DOHH2 (cell line): ENCODE measurements at regions not wholly inside any gene's neighbourhood (a gene's known extent, or its start where the extent isn't known, plus 50 kb on each side); places are given as distances from the start of the nearest gene placed in this dataset.
"Not testable (repeated sequence)": the region's sequence is repeated elsewhere in the genome, so short reads cannot be mapped to it uniquely, and the experiment has no call there.

Source experiments
- CTCF ChIP-seq: fragments of 200-600 bp; sonication (generic); IDR thresholded peaks from one replicate; pipeline ENCODE4 v1.5.1; 2014; ENCODE audit warnings: antibody characterized with exemption, mild to moderate bottlenecking, low read depth, low read length; ENCODE audit not compliant: poor library complexity, severe bottlenecking
- EZH2phosphoT487 ChIP-seq: fragments of 200-600 bp; sonication (generic); IDR thresholded peaks from 2 replicates; pipeline ENCODE4 v1.6.1; 2017; ENCODE audit warnings: borderline replicate concordance, mild to moderate bottlenecking, antibody characterized with exemption, low read length, moderate library complexity, mixed read lengths

GRCh38 chr3:66937041-66937440 is 61.1 kb upstream of the KBTBD8 start:
- not testable (repeated sequence) for TF ChIP-seq CTCF, EZH2phosphoT487
